OCI-LY3 (cell line): ENCODE measurements at regions not wholly inside any gene's neighbourhood (a gene's known extent, or its start where the extent isn't known, plus 50 kb on each side); places are given as distances from the start of the nearest gene placed in this dataset.

Experiments used
- EZH2phosphoT487 ChIP-seq: fragments of 200-600 bp; shearing (Covaris generic); IDR thresholded peaks from 2 replicates; pipeline ENCODE4 v1.6.1; 2018; ENCODE audit warnings: antibody characterized with exemption, mixed run types, low read depth
- TF ChIP-seq, protein P1 (sequence below): fragments of 200-600, 300-600 bp; sonication (generic); IDR thresholded peaks from 2 replicates; pipeline ENCODE4 v1.5.1; 2014; ENCODE audit warnings: antibody characterized with exemption, low read length, low read depth

DNA sequence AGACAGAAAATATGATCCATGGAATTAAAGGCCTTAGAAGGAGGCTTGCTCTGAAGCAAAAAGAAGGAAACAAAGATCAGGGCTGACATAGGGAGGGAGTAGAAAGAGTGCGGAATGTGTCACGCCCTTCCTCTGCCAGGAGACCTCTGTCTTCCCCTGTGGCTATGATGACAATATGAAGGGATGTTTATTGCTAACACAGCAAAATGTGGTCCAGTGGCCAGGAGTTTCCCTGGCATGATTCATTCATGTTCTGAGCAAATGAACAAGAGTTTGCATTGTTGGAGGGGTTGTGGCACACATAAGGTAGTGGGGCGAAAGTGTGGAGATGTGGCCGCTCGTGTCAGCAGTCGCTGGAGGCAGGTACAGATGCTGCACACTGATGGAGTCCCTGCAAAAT is 169.4 kb downstream of the SHQ1 start:
- TF ChIP-seq, protein P1, sequence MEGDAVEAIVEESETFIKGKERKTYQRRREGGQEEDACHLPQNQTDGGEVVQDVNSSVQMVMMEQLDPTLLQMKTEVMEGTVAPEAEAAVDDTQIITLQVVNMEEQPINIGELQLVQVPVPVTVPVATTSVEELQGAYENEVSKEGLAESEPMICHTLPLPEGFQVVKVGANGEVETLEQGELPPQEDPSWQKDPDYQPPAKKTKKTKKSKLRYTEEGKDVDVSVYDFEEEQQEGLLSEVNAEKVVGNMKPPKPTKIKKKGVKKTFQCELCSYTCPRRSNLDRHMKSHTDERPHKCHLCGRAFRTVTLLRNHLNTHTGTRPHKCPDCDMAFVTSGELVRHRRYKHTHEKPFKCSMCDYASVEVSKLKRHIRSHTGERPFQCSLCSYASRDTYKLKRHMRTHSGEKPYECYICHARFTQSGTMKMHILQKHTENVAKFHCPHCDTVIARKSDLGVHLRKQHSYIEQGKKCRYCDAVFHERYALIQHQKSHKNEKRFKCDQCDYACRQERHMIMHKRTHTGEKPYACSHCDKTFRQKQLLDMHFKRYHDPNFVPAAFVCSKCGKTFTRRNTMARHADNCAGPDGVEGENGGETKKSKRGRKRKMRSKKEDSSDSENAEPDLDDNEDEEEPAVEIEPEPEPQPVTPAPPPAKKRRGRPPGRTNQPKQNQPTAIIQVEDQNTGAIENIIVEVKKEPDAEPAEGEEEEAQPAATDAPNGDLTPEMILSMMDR, result no peak
- no peak for TF ChIP-seq EZH2phosphoT487
